ENCODE measurements at regions not wholly inside any gene's neighbourhood (a gene's known extent, or its start where the extent isn't known, plus 50 kb on each side); places are given as distances from the start of the nearest gene placed in this dataset.

DNA sequence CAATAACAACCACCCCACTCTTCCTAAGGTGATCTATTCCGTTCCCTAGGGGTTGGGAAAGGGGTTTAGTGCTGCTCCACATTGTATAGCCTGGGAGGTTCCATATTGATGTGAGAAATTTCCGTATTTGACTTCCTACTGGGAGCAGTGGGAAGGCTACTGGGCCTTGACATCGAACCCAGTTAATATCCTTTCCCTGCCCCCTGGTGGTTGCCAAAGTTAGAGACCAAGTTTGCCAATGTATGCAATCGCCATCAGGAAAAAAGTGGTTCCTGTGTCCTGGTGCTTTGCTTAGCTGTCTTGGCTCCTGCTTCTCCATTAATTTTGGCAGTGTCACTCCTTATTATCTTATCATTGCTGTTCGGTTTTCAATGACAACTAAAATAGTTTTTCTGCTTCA is 914.9 kb downstream of the KCNJ2 start:
- TF ChIP-seq, protein P1, sequence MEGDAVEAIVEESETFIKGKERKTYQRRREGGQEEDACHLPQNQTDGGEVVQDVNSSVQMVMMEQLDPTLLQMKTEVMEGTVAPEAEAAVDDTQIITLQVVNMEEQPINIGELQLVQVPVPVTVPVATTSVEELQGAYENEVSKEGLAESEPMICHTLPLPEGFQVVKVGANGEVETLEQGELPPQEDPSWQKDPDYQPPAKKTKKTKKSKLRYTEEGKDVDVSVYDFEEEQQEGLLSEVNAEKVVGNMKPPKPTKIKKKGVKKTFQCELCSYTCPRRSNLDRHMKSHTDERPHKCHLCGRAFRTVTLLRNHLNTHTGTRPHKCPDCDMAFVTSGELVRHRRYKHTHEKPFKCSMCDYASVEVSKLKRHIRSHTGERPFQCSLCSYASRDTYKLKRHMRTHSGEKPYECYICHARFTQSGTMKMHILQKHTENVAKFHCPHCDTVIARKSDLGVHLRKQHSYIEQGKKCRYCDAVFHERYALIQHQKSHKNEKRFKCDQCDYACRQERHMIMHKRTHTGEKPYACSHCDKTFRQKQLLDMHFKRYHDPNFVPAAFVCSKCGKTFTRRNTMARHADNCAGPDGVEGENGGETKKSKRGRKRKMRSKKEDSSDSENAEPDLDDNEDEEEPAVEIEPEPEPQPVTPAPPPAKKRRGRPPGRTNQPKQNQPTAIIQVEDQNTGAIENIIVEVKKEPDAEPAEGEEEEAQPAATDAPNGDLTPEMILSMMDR (IDR thresholded peaks at IDR 0.05): peak; percentile 38; the same call in 2 of the 3 replicates
- TF ChIP-seq POLR2A (IDR thresholded peaks at IDR 0.05; ENCODE audit: low read length) (no peak), BHLHE40 (IDR thresholded peaks at IDR 0.05; ENCODE audit: low read depth, low read length) (no peak), RAD21 (conservative IDR thresholded peaks at IDR 0.05 in 1 of 2, IDR thresholded peaks at IDR 0.05 in 1 of 2) (peak; percentile 55 to 66; a peak in 4 of 5 replicates), EHF (CRISPR knock-in tag; IDR thresholded peaks at IDR 0.05) (no peak), SMC3 (IDR thresholded peaks at IDR 0.05) (peak; percentile 51)
